ENCODE measurements at regions not wholly inside any gene's neighbourhood (a gene's known extent, or its start where the extent isn't known, plus 50 kb on each side); places are given as distances from the start of the nearest gene placed in this dataset.
"Not testable (repeated sequence)": the region's sequence is repeated elsewhere in the genome, so short reads cannot be mapped to it uniquely, and the experiment has no call there.

DNA sequence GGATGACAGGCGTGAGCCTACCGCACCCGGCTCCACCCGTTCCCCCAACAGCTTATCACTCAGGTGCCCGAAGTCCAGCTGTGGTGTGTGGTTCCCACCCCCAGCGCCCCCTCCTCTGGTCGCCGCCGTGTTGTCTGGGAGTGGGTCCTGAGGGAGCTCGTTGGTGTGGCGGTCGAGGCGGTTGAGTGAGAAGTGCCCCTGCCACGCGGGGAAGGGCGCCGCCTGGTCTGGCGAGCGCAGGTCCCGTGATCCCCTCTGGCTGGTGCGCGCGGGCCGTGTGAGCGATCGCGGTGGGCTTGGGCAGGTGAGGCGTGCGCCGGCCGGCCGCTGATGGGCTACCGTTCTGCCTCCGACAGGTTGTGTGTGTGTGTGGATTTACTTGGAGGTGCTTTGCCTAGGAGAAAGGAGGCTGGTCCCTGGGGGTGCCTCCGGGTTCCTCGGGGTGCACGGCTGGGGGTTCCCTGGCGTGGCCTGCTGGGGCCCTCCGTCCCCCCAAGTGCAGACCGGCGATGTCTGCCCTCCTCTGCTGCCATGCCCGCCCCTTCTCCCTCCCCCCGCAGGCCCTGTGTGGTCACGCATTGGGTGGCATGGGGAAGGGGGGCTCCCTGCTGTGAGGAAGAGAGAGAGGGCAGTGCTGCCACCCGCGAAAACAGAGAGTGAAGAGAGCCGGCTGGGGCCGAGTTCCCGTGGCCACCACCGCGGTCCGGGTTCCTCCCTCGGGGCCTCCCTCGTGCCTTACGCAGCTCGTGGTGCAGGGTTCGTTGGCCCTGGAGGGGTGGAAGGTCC, 336.0 kb upstream of the DEFB115 start:
- no peak for DNase-seq
- TF ChIP-seq GATA1 (IDR thresholded peaks at IDR 0.05; ENCODE audit: low read depth, low read length): no peak
- no peak for TF ChIP-seq POLR2A (IDR thresholded peaks at IDR 0.05; ENCODE audit: low read length)

DNA sequence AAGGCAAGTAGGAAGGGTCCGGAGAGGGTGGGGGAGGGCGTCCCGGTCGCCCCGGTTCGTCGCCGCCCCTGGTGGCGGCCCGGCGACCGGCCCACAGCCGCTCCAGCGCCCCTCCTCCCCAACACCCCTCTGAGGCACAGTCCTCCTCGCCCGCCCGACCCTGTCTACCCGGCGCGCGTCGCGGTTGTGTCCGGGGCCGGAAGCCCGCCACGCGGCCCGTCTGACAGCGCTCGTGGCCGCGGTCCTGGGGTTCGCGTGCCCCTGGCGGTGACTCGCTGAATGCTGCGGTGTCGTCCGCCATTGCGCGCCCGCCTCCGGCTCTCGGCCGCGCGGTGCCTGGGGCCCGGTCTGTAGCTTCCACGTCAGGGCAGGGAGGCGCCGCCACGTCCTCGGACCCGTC, 335.3 kb upstream of the DEFB115 start:
- no peak for TF ChIP-seq GATA1 (IDR thresholded peaks at IDR 0.05; ENCODE audit: low read depth, low read length)
- DNase-seq: no peak

DNA sequence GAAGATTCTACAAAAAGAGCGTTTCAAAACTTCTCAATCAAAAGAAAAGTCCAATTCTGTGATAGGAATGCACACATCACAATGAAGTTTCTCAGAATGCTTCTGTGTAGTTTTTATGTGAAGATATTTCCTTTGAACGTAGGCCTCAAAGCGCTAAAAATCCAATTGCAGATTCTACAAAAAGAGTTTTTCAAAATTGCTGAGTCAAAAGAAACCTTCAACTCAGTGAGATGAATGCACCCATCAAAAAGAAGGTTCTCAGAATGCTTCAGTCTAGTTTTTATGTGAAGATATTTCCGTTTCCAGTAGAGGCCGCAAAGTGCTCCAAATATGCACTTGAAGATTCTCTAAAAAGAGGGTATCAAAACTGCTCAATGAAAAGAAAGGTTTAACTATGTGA, 319.7 kb upstream of the DEFB115 start:
- no peak for DNase-seq
- no peak for TF ChIP-seq GATA1 (IDR thresholded peaks at IDR 0.05; ENCODE audit: low read depth, low read length)
- TF ChIP-seq POLR2A (IDR thresholded peaks at IDR 0.05; ENCODE audit: low read length): no peak

DNA sequence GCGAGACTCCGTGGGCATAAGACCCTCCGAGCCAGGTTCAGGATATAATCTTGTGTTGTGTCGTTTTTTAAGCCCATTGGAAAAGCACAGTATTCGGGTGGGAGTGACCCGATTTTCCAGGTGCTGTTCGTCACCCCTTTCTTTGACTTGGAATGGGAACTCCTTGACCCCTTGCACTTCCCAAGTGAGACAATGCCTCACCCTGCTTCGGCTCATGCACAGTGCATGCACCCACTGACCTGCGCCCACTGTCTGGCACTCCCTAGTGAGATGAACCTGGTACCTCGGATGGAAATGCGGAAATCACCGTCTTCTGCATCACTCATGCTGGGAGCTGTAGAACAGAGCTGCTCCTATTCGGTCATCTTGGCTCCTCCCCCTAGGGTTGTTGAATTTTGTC, 307.7 kb upstream of the DEFB115 start:
- no peak for DNase-seq
- TF ChIP-seq POLR2A (IDR thresholded peaks at IDR 0.05; ENCODE audit: low read length) (no peak), GATA1 (IDR thresholded peaks at IDR 0.05; ENCODE audit: low read depth, low read length) (no peak)

DNA sequence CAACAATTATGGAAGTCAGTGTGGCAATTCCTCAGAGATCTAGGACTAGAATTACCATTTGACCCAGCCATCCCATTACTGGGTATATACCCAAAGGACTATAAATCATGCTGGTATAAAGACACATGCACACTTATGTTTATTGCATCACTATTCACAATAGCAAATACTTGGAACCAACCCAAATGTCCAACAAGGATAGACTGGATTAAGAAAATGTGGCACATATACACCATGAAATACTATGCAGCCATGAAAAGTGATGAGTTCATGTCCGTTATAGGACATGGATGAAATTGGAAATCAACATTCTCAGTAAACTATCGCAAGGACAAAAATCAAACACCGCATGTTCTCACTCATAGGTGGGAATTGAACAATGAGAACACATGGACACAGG, 306.4 kb upstream of the DEFB115 start:
- not testable (repeated sequence) for DNase-seq

DNA sequence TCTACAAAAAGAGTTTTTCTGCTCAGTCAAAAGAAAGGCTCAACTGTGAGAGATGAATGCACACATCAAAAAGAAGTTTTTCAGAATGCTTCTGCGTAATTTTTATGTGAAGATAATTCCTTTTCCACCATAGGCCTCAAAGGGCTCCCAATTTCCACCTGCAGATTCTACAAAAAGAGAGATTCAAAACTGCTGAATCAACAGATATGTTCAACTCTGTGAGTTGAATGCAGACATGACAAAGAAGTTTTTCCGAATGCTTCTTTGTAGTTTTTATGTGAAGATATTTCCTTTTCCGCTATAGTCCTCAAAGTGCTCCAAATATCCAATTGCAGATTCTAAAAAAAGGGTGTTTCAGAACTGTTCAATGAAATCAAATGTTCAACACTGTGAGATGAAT, 300.8 kb upstream of the DEFB115 start:
- DNase-seq: not testable (repeated sequence)

DNA sequence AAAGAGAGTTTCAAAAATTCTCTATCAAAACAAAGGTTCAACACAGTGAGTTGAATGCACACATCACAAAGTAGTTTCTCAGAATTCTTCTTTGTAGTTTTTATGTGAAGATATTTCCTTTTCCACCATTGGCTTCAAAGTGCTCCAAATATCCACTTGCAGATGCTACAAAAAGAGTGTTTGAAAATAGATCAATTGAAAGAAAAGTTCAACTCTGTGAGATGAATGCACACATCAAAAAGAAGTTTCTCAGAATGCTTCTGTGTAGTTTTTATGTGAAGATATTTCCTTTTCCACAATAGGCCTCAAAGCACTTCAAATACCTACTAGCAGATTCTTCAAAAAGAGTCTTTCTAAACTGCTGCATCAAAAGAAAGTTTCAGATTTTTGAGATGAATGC, 298.3 kb upstream of the DEFB115 start:
- not testable (repeated sequence) for DNase-seq

DNA sequence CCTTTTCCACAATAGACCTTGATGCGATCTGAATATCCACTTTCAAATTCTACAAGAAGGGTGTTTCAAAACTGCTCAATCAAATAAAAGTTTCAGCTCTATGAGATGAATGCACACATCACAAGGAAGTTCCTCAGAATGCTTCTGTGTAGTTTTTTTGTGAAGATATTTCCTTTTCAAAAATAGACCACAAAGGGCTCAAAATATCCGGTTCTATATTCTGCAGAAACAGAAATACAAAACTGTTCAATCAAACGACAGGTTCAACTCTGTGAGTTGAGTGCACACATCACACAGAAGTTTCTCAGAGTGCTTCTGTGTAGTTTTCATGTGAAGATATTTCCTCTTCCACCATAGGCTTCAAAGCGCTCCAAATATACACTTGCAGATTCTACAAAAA, 293.9 kb upstream of the DEFB115 start:
- DNase-seq: no peak
- TF ChIP-seq POLR2A (IDR thresholded peaks at IDR 0.05; ENCODE audit: low read length) (no peak), GATA1 (IDR thresholded peaks at IDR 0.05; ENCODE audit: low read depth, low read length) (no peak)

DNA sequence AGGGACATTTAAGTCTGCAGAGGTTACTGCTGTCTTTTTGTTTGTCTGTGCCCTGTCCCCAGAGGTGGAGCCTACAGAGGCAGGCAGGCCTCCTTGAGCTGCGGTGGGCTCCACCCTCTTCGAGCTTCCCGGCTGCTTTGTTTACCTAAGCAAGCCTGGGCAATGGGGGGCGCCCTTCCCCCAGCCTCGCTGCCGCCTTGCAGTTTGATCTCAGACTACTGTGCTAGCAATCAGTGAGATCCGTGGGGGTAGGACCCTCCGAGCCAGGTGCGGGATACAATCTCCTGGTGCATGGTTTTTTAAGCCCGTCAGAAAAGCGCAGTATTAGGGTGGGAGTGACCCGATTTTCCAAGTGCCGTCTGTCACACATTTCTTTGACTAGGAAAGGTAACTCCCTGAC, 281.6 kb upstream of the DEFB115 start:
- not testable (repeated sequence) for DNase-seq

DNA sequence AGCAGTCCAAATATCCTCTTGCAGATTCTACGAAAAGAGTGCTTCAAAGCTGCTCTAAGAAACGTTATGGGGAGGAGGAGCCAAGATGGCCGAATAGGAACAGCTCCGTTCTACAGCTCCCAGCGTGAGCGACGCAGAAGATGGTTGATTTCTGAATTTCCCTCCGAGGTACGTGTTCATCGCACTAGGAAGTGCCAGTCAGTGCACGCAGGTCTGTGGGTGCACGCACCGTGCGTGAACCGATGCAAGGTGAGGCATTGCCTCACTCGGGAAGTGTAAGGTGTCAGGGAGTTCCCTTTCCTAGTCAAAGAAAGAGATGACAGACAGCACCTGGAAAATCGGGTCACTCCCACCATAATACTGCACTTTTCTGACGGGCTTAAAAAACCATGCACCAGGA, 272.1 kb upstream of the DEFB115 start:
- no peak for DNase-seq
- TF ChIP-seq POLR2A (IDR thresholded peaks at IDR 0.05; ENCODE audit: low read length): no peak
- no peak for TF ChIP-seq GATA1 (IDR thresholded peaks at IDR 0.05; ENCODE audit: low read depth, low read length)

Measured in erythroblast (primary cell).